ENCODE measurements at regions not wholly inside any gene's neighbourhood (a gene's known extent, or its start where the extent isn't known, plus 50 kb on each side); places are given as distances from the start of the nearest gene placed in this dataset.

DNA sequence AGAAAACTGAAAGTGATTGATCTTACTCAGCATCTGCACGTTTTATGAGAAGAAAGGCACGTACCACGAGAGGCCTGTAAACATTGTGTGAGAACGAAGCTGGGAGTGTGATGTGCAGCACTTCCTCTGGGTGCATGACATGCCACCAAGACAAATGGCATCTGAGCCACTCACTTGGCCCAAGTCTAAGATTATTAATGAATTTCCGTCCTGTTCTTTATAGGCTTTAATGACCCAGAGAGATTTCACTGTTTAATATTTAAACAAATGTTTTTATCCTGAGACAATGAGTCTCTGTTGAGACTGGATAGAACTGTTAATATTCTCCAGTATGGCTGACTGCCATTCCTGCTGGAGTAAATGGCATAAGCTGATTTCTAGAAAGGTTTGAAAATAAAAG lies 172.6 kb upstream of the PHACTR1 start:
- H3K27ac Mint-ChIP-seq, result no peak overlapping the region
- H3K9ac ChIP-seq (ENCODE audit: extremely low read depth, insufficient read length, low read length), result no peak overlapping the region
- TF ChIP-seq, protein P1, sequence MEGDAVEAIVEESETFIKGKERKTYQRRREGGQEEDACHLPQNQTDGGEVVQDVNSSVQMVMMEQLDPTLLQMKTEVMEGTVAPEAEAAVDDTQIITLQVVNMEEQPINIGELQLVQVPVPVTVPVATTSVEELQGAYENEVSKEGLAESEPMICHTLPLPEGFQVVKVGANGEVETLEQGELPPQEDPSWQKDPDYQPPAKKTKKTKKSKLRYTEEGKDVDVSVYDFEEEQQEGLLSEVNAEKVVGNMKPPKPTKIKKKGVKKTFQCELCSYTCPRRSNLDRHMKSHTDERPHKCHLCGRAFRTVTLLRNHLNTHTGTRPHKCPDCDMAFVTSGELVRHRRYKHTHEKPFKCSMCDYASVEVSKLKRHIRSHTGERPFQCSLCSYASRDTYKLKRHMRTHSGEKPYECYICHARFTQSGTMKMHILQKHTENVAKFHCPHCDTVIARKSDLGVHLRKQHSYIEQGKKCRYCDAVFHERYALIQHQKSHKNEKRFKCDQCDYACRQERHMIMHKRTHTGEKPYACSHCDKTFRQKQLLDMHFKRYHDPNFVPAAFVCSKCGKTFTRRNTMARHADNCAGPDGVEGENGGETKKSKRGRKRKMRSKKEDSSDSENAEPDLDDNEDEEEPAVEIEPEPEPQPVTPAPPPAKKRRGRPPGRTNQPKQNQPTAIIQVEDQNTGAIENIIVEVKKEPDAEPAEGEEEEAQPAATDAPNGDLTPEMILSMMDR (conservative IDR thresholded peaks at IDR 0.05), result no peak
- no peak overlapping the region for H3K23ac ChIP-seq (ENCODE audit: insufficient read length, low read depth, low read length)
- no peak overlapping the region for H3K4ac ChIP-seq (ENCODE audit: low read depth, low read length)
- no peaks in the 10 kb centered on the region for H3K4me1 ChIP-seq (ENCODE audit: insufficient read depth, low read length)
- H2BK5ac ChIP-seq (ENCODE audit: insufficient read length, low read length), result no peak overlapping the region
- WGBS (ENCODE audit: extremely low coverage, insufficient read length, low lambda C conversion rate), result no CpG with 5 or more reads among the region's 5 CpGs
- H2BK20ac ChIP-seq (ENCODE audit: low read depth, low read length, poor library complexity, severe bottlenecking), result no peak overlapping the region
- no peak overlapping the region for H2AK5ac ChIP-seq (ENCODE audit: insufficient read length, low read length)
- H3K18ac ChIP-seq (ENCODE audit: insufficient read length, low read depth, low read length), result no peak overlapping the region
- no peak overlapping the region for H3K4me3 Mint-ChIP-seq
- H3K9me3 Mint-ChIP-seq, result peaks cover 11 to 14% of the 10 kb centered on the region in 2 experiments
- H2BK12ac ChIP-seq (ENCODE audit: insufficient read length, low read depth, low read length), result no peak overlapping the region
- H3K14ac ChIP-seq (ENCODE audit: insufficient read depth, low read length), result no peak overlapping the region
- H2AFZ ChIP-seq (ENCODE audit: low read length), result no peak overlapping the region
- no peak overlapping the region for H4K5ac ChIP-seq (ENCODE audit: insufficient read length, low read depth, low read length)
- no peak overlapping the region for H3K56ac ChIP-seq (ENCODE audit: insufficient read length, low read depth, low read length)
- no peaks in the 10 kb centered on the region for H4K20me1 ChIP-seq (ENCODE audit: control insufficient read depth, insufficient read depth, insufficient read length)
- H3K27ac ChIP-seq (ENCODE audit: insufficient read length, low read depth, low read length), result no peak overlapping the region
- no peaks in the 10 kb centered on the region for H3K4me1 Mint-ChIP-seq
- no peak overlapping the region for H2BK15ac ChIP-seq (ENCODE audit: low read depth, low read length)
- H3K27me3 ChIP-seq (ENCODE audit: insufficient read depth, low read length), result no peaks in the 10 kb centered on the region
- H3T11ph ChIP-seq (ENCODE audit: low read length), result no peak overlapping the region
- no peaks in the 10 kb centered on the region for H3K79me1 ChIP-seq (ENCODE audit: insufficient read depth, low read depth, low read length, poor library complexity, severe bottlenecking)
- no peaks in the 10 kb centered on the region; the same call in 1 of the 2 replicates for H3K79me2 ChIP-seq (ENCODE audit: insufficient read depth, low read length)
- H3K23me2 ChIP-seq (ENCODE audit: insufficient read length, low read depth, low read length, poor library complexity, severe bottlenecking), result no peaks in the 10 kb centered on the region
- H3K27me3 Mint-ChIP-seq (ENCODE audit: low read depth), result 0 out of 2 replicates have a peak, but pooled peaks cover under 1% of the 10 kb centered on the region
- no peaks in the 10 kb centered on the region for H3K9me3 ChIP-seq (ENCODE audit: control insufficient read depth, low read depth, low read length)
- H4K8ac ChIP-seq (replicated peaks; ENCODE audit: insufficient read length, low read depth, low read length), result no peak overlapping the region
- peaks cover 0 to 7% (median 0%) of the 10 kb centered on the region in 3 experiments; a peak in 4 of 7 replicates for H3K36me3 Mint-ChIP-seq (ENCODE audit: insufficient read depth in 1 of 3, low read depth in 3 of 3)
- H3K4me2 ChIP-seq (ENCODE audit: insufficient read depth, insufficient read length, low read length), result no peak overlapping the region
- no peak overlapping the region for H2BK120ac ChIP-seq (ENCODE audit: low read depth, low read length, poor library complexity, severe bottlenecking)
- DNase-seq, result no peak
- H4K91ac ChIP-seq (ENCODE audit: insufficient read length, low read depth, low read length), result no peak overlapping the region

All from H9 (cell line).